Fibroblast of lung (primary cell): ENCODE measurements at regions not wholly inside any gene's neighbourhood (a gene's known extent, or its start where the extent isn't known, plus 50 kb on each side); places are given as distances from the start of the nearest gene placed in this dataset.

Experiments
- EZH2 ChIP-seq: IDR thresholded peaks from 2 replicates; pipeline ENCODE4 v1.5.1; 2012; ENCODE audit warnings: low read length, control low read depth, mild to moderate bottlenecking; ENCODE audit errors: missing control alignments
- TF ChIP-seq, protein P1 (sequence below), 2 donors: IDR thresholded peaks in 1 of 2; conservative IDR thresholded peaks in 1 of 2; 1 replicate in 1 of 2; 2 replicates in 1 of 2; pipeline ENCODE4 v1.5.1; 2011 to 2012; ENCODE audit warnings: low read length in 2 of 2, control low read depth in 1 of 2, inconsistent platforms in 1 of 2, low read depth in 1 of 2, mild to moderate bottlenecking in 1 of 2

DNA sequence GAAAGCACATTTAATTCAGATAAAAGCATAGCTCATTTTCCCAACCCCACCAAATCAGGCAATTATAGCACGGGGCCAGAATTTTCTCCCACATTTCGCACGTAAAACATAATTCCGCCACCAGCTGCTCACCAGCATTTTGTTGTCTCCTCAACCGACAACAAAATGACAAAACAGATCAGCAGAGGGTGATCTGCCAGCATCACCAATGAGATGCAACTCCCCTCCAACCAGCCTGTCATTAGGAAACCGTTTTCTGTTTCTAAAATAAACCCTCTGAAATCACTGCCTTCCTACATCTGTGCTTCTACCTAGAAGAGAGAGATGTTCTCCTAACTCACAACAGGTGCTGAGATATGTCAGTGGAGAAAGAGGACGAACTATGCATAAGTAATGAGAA lies 654.8 kb upstream of the CPEB2 start:
- no peak for TF ChIP-seq EZH2
- TF ChIP-seq, protein P1, sequence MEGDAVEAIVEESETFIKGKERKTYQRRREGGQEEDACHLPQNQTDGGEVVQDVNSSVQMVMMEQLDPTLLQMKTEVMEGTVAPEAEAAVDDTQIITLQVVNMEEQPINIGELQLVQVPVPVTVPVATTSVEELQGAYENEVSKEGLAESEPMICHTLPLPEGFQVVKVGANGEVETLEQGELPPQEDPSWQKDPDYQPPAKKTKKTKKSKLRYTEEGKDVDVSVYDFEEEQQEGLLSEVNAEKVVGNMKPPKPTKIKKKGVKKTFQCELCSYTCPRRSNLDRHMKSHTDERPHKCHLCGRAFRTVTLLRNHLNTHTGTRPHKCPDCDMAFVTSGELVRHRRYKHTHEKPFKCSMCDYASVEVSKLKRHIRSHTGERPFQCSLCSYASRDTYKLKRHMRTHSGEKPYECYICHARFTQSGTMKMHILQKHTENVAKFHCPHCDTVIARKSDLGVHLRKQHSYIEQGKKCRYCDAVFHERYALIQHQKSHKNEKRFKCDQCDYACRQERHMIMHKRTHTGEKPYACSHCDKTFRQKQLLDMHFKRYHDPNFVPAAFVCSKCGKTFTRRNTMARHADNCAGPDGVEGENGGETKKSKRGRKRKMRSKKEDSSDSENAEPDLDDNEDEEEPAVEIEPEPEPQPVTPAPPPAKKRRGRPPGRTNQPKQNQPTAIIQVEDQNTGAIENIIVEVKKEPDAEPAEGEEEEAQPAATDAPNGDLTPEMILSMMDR (conservative IDR thresholded peaks at IDR 0.05 in 1 of 2, IDR thresholded peaks at IDR 0.05 in 1 of 2; ENCODE audit: low read depth in 1 of 2, low read length in 2 of 2) = no peak
